ENCODE measurements at regions not wholly inside any gene's neighbourhood (a gene's known extent, or its start where the extent isn't known, plus 50 kb on each side); places are given as distances from the start of the nearest gene placed in this dataset.

DNA sequence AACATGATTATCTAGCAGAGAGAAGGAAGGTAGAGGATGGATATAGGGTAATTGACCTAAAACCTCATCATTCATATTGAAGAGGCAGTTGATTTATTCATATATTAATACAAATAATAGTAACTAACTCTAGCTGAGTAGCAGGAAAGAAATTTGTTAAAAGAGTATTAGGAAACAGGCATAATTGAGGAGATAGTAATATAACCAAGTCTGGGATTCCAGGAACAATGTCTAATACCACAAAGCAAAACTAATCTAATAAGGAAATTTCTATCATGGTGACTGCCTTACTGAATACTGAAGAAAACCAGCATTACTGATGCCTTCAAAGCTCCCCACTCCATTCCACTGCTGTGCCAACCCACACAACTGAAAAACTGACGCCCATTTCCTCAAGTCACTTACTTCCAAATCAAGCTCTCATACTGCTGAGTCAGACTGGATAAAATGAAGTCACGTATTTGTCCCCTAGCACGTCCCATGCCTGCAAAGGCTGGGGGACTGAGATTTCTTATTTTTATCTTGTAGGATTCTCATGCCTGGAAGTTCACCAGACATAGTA lies 153.9 kb downstream of the SMC2 start:
- TF ChIP-seq EZH2 (IDR thresholded peaks at IDR 0.05; ENCODE audit: insufficient read depth, poor library complexity, severe bottlenecking) (no peak), EZH2phosphoT487 (IDR thresholded peaks at IDR 0.05; ENCODE audit: insufficient read depth, low read depth) (no peak)
